ENCODE measurements at regions not wholly inside any gene's neighbourhood (a gene's known extent, or its start where the extent isn't known, plus 50 kb on each side); places are given as distances from the start of the nearest gene placed in this dataset.
"Not testable (repeated sequence)": the region's sequence is repeated elsewhere in the genome, so short reads cannot be mapped to it uniquely, and the experiment has no call there.

- DNase-seq (ENCODE audit: low spot score), result no peak
Observed at GRCh38 chr18:22739789-22740188, 193.3 kb upstream of the RBBP8 start.

GRCh38 chr18:22741318-22741717, 191.8 kb upstream of the RBBP8 start:
- DNase-seq (ENCODE audit: low spot score), result no peak

GRCh38 chr18:22742409-22742808, 190.7 kb upstream of the RBBP8 start:
- DNase-seq (ENCODE audit: low spot score), result no peak

- DNase-seq (ENCODE audit: low spot score), result no peak
Observed at GRCh38 chr18:22745966-22746365, 187.2 kb upstream of the RBBP8 start.

GRCh38 chr18:22752014-22752413, 181.1 kb upstream of the RBBP8 start:
- no peak for DNase-seq (ENCODE audit: low spot score)

GRCh38 chr18:22753130-22753831, 179.8 kb upstream of the RBBP8 start:
- no peak for DNase-seq (ENCODE audit: low spot score)

GRCh38 chr18:22764005-22764404, 169.1 kb upstream of the RBBP8 start:
- not testable (repeated sequence) for DNase-seq (ENCODE audit: low spot score)

- no peak for DNase-seq (ENCODE audit: low spot score)
Observed at GRCh38 chr18:22765896-22766295, 167.2 kb upstream of the RBBP8 start.

- DNase-seq (ENCODE audit: low spot score), result no peak
Observed at GRCh38 chr18:22767653-22768052, 165.5 kb upstream of the RBBP8 start.

- DNase-seq (ENCODE audit: low spot score), result no peak
Observed at GRCh38 chr18:22773944-22774343, 159.2 kb upstream of the RBBP8 start.

- DNase-seq (ENCODE audit: low spot score), result no peak
Observed at GRCh38 chr18:22778996-22779395, 154.1 kb upstream of the RBBP8 start.

GRCh38 chr18:22783245-22783644, 149.9 kb upstream of the RBBP8 start:
- DNase-seq (ENCODE audit: low spot score), result no peak

GRCh38 chr18:22783662-22784076, 149.5 kb upstream of the RBBP8 start:
- no peak for DNase-seq (ENCODE audit: low spot score)

GRCh38 chr18:22789052-22789451, 144.1 kb upstream of the RBBP8 start:
- DNase-seq (ENCODE audit: low spot score), result no peak

- no peak for DNase-seq (ENCODE audit: low spot score)
Observed at GRCh38 chr18:22789600-22789999, 143.5 kb upstream of the RBBP8 start.

GRCh38 chr18:22790545-22791309, 142.4 kb upstream of the RBBP8 start:
- no peak for DNase-seq (ENCODE audit: low spot score)

- DNase-seq (ENCODE audit: low spot score), result no peak
Observed at GRCh38 chr18:22791310-22791610, 141.9 kb upstream of the RBBP8 start.

GRCh38 chr18:22796113-22796512, 137.0 kb upstream of the RBBP8 start:
- no peak for DNase-seq (ENCODE audit: low spot score)

- no peak for DNase-seq (ENCODE audit: low spot score)
Observed at GRCh38 chr18:22800551-22800951, 132.6 kb upstream of the RBBP8 start.

GRCh38 chr18:22813648-22814328, 119.3 kb upstream of the RBBP8 start:
- peak; percentile 43 for DNase-seq (ENCODE audit: low spot score)

GRCh38 chr18:22814329-22814703, 118.8 kb upstream of the RBBP8 start:
- DNase-seq (ENCODE audit: low spot score), result no peak

GRCh38 chr18:22816266-22817176, 116.6 kb upstream of the RBBP8 start:
- DNase-seq (ENCODE audit: low spot score), result no peak
